ENCODE measurements at regions not wholly inside any gene's neighbourhood (a gene's known extent, or its start where the extent isn't known, plus 50 kb on each side); places are given as distances from the start of the nearest gene placed in this dataset.

DNA sequence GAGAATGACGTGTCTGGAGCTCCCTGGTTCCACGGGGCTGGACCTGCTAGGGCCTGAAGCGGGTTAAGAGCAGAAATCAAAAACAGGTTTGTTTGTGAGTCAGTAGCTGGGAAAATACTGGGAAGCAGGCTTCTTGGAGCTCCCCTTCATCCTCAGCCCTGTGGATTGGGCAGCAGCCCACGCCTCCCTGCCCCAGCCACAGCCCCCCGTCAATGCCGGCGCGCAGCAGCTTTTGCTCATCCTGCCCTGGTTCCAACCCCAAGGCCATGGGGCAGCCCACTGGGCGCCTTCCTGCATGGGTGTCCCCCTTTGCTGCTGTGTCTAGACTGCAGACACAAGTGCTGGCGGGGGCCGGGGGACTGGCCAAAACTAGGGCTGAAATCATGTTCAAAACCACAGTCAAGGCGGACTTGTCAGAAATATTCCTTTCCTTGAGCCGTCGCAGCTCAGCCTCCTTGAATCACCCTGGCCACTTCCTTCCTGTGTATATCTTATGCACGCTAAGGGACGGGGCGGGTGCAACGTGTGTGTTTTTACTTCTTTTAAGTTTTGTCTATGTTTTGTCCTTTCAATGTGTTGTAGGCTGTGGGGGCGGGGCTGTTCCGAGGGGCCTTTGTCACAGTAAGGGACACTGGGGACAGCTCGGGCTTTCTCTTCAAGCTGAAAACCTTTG lies 108.1 kb downstream of the KLF13 start (continued):
- TF ChIP-seq, protein P1, sequence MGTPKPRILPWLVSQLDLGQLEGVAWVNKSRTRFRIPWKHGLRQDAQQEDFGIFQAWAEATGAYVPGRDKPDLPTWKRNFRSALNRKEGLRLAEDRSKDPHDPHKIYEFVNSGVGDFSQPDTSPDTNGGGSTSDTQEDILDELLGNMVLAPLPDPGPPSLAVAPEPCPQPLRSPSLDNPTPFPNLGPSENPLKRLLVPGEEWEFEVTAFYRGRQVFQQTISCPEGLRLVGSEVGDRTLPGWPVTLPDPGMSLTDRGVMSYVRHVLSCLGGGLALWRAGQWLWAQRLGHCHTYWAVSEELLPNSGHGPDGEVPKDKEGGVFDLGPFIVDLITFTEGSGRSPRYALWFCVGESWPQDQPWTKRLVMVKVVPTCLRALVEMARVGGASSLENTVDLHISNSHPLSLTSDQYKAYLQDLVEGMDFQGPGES (IDR thresholded peaks at IDR 0.05): no peak
- TF ChIP-seq KDM1A (IDR thresholded peaks at IDR 0.05; ENCODE audit: borderline replicate concordance) (no peak), CHD4 (IDR thresholded peaks at IDR 0.05) (no peak), PAX8 (IDR thresholded peaks at IDR 0.05) (no peak), TCF7 (IDR thresholded peaks at IDR 0.05; ENCODE audit: borderline replicate concordance) (no peak), FOXK2 (IDR thresholded peaks at IDR 0.05) (peak; percentile 53), ZNF384 (IDR thresholded peaks at IDR 0.05; ENCODE audit: borderline replicate concordance, low read depth, low read length) (peak; percentile 1; the same call in 1 of the 2 replicates), ZZZ3 (IDR thresholded peaks at IDR 0.05; ENCODE audit: control insufficient read depth, insufficient read length, low read depth) (no peak), BACH1 (IDR thresholded peaks at IDR 0.05; ENCODE audit: borderline replicate concordance) (no peak), HDGF (IDR thresholded peaks at IDR 0.05) (no peak), ZNF24 (IDR thresholded peaks at IDR 0.05) (no peak), KLF5 (IDR thresholded peaks at IDR 0.05; ENCODE audit: partially characterized antibody) (peak; percentile 26), CREM (IDR thresholded peaks at IDR 0.05; ENCODE audit: low read depth) (peak; percentile 76; the same call in 1 of the 2 replicates), SIX5 (IDR thresholded peaks at IDR 0.05; ENCODE audit: low read depth, low read length, severe bottlenecking) (no peak), TCF3 (IDR thresholded peaks at IDR 0.05; ENCODE audit: borderline replicate concordance, insufficient read depth, low read depth, low read length) (no peak), RFX5 (IDR thresholded peaks at IDR 0.05; ENCODE audit: low read depth, low read length) (no peak), ASH2L (IDR thresholded peaks at IDR 0.05; ENCODE audit: borderline replicate concordance, low read depth) (no peak), SPI1 (IDR thresholded peaks at IDR 0.05; ENCODE audit: borderline replicate concordance, insufficient read depth, low read depth, low read length) (peak; percentile 74), RAD21 (IDR thresholded peaks at IDR 0.05; ENCODE audit: insufficient read depth, low read depth, low read length) (no peak), EED (IDR thresholded peaks at IDR 0.05; ENCODE audit: low read depth) (peak; percentile 62)
- TF ChIP-seq, protein P2, sequence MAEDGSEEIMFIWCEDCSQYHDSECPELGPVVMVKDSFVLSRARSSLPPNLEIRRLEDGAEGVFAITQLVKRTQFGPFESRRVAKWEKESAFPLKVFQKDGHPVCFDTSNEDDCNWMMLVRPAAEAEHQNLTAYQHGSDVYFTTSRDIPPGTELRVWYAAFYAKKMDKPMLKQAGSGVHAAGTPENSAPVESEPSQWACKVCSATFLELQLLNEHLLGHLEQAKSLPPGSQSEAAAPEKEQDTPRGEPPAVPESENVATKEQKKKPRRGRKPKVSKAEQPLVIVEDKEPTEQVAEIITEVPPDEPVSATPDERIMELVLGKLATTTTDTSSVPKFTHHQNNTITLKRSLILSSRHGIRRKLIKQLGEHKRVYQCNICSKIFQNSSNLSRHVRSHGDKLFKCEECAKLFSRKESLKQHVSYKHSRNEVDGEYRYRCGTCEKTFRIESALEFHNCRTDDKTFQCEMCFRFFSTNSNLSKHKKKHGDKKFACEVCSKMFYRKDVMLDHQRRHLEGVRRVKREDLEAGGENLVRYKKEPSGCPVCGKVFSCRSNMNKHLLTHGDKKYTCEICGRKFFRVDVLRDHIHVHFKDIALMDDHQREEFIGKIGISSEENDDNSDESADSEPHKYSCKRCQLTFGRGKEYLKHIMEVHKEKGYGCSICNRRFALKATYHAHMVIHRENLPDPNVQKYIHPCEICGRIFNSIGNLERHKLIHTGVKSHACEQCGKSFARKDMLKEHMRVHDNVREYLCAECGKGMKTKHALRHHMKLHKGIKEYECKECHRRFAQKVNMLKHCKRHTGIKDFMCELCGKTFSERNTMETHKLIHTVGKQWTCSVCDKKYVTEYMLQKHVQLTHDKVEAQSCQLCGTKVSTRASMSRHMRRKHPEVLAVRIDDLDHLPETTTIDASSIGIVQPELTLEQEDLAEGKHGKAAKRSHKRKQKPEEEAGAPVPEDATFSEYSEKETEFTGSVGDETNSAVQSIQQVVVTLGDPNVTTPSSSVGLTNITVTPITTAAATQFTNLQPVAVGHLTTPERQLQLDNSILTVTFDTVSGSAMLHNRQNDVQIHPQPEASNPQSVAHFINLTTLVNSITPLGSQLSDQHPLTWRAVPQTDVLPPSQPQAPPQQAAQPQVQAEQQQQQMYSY (CRISPR knock-in tag; IDR thresholded peaks at IDR 0.05): no peak
- TF ChIP-seq, protein P3, sequence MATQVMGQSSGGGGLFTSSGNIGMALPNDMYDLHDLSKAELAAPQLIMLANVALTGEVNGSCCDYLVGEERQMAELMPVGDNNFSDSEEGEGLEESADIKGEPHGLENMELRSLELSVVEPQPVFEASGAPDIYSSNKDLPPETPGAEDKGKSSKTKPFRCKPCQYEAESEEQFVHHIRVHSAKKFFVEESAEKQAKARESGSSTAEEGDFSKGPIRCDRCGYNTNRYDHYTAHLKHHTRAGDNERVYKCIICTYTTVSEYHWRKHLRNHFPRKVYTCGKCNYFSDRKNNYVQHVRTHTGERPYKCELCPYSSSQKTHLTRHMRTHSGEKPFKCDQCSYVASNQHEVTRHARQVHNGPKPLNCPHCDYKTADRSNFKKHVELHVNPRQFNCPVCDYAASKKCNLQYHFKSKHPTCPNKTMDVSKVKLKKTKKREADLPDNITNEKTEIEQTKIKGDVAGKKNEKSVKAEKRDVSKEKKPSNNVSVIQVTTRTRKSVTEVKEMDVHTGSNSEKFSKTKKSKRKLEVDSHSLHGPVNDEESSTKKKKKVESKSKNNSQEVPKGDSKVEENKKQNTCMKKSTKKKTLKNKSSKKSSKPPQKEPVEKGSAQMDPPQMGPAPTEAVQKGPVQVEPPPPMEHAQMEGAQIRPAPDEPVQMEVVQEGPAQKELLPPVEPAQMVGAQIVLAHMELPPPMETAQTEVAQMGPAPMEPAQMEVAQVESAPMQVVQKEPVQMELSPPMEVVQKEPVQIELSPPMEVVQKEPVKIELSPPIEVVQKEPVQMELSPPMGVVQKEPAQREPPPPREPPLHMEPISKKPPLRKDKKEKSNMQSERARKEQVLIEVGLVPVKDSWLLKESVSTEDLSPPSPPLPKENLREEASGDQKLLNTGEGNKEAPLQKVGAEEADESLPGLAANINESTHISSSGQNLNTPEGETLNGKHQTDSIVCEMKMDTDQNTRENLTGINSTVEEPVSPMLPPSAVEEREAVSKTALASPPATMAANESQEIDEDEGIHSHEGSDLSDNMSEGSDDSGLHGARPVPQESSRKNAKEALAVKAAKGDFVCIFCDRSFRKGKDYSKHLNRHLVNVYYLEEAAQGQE (IDR thresholded peaks at IDR 0.05; ENCODE audit: low read depth, low read length): no peak
- TF ChIP-seq, protein P4, sequence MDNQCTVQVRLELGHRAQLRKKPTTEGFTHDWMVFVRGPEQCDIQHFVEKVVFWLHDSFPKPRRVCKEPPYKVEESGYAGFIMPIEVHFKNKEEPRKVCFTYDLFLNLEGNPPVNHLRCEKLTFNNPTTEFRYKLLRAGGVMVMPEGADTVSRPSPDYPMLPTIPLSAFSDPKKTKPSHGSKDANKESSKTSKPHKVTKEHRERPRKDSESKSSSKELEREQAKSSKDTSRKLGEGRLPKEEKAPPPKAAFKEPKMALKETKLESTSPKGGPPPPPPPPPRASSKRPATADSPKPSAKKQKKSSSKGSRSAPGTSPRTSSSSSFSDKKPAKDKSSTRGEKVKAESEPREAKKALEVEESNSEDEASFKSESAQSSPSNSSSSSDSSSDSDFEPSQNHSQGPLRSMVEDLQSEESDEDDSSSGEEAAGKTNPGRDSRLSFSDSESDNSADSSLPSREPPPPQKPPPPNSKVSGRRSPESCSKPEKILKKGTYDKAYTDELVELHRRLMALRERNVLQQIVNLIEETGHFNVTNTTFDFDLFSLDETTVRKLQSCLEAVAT (IDR thresholded peaks at IDR 0.05): no peak

Data from GM12878 (cell line).